HEK293T (cell line): ENCODE measurements at regions not wholly inside any gene's neighbourhood (a gene's known extent, or its start where the extent isn't known, plus 50 kb on each side); places are given as distances from the start of the nearest gene placed in this dataset.

Experiments
- CTCF ChIA-PET: fragments of 350-600 bp; formaldehyde crosslinking; extraction: SDS; loops from one replicate; lab custom pipeline; 2021; ENCODE audit warnings: antibody characterized with exemption, inconsistent platforms; lab: Yijun Ruan, JAX
- POLR2A ChIA-PET: fragments of 350-600 bp; formaldehyde crosslinking; extraction: SDS; loops from one replicate; lab custom pipeline; 2020; ENCODE audit warnings: antibody characterized with exemption, inconsistent platforms; lab: Yijun Ruan, JAX
- DNase-seq: peaks from one replicate; pipeline ENCODE4 v3.0.0; 2012; ENCODE audit warnings: mixed read lengths; ENCODE audit errors: extremely low spot score
- ARNT ChIP-seq: fragments of 450-650 bp; IDR thresholded peaks from 2 replicates; pipeline ENCODE4 v1.6.1; 2017; ENCODE audit warnings: mild to moderate bottlenecking
- BHLHE40 ChIP-seq: fragments of 450-650 bp; IDR thresholded peaks from 2 replicates; pipeline ENCODE4 v1.6.1; 2016; ENCODE audit warnings: mild to moderate bottlenecking, moderate library complexity, borderline replicate concordance
- CTBP1 ChIP-seq: fragments of 450-650 bp; IDR thresholded peaks from 2 replicates; pipeline ENCODE4 v1.6.1; 2016; ENCODE audit warnings: borderline replicate concordance
- ELF4 ChIP-seq: fragments of 450-650 bp; IDR thresholded peaks from 2 replicates; pipeline ENCODE4 v1.6.1; 2017; ENCODE audit warnings: antibody characterized with exemption
- FOXA1 ChIP-seq: fragments of 450-650 bp; IDR thresholded peaks from 2 replicates; pipeline ENCODE4 v1.6.1; 2016; ENCODE audit warnings: mild to moderate bottlenecking
- FOXK2 ChIP-seq: fragments of 450-650 bp; IDR thresholded peaks from 2 replicates; pipeline ENCODE4 v1.6.1; 2016; ENCODE audit warnings: mild to moderate bottlenecking
- FOXM1 ChIP-seq: fragments of 450-650 bp; IDR thresholded peaks from 2 replicates; pipeline ENCODE4 v1.6.1; 2017; ENCODE audit warnings: mild to moderate bottlenecking, borderline replicate concordance
- HDGF ChIP-seq: fragments of 450-650 bp; IDR thresholded peaks from 2 replicates; pipeline ENCODE4 v1.6.1; 2017; ENCODE audit warnings: antibody characterized with exemption, borderline replicate concordance
- L3MBTL2 ChIP-seq: fragments of 450-650 bp; conservative IDR thresholded peaks from 2 replicates; pipeline ENCODE4 v1.6.1; 2016; ENCODE audit warnings: mild to moderate bottlenecking
- LEF1 ChIP-seq: fragments of 450-650 bp; IDR thresholded peaks from 2 replicates; pipeline ENCODE4 v1.6.1; 2017; ENCODE audit warnings: mild to moderate bottlenecking, borderline replicate concordance
- NFRKB ChIP-seq: fragments of 450-650 bp; IDR thresholded peaks from 2 replicates; pipeline ENCODE4 v1.6.1; 2016; ENCODE audit warnings: mild to moderate bottlenecking, moderate library complexity
- SP1 ChIP-seq: fragments of 450-650 bp; IDR thresholded peaks from 2 replicates; pipeline ENCODE4 v1.6.1; 2017
- SUZ12 ChIP-seq: fragments of 450-650 bp; IDR thresholded peaks from 2 replicates; pipeline ENCODE4 v1.6.1; 2016; ENCODE audit warnings: mild to moderate bottlenecking
- TARDBP ChIP-seq: fragments of 450-650 bp; IDR thresholded peaks from 2 replicates; pipeline ENCODE4 v1.6.1; 2016
- ZNF384 ChIP-seq: fragments of 450-650 bp; IDR thresholded peaks from 2 replicates; pipeline ENCODE4 v1.6.1; 2016
- TF ChIP-seq, protein P1 (sequence below): fragments of 450-650 bp; IDR thresholded peaks from 2 replicates; pipeline ENCODE4 v1.6.1; 2016

DNA sequence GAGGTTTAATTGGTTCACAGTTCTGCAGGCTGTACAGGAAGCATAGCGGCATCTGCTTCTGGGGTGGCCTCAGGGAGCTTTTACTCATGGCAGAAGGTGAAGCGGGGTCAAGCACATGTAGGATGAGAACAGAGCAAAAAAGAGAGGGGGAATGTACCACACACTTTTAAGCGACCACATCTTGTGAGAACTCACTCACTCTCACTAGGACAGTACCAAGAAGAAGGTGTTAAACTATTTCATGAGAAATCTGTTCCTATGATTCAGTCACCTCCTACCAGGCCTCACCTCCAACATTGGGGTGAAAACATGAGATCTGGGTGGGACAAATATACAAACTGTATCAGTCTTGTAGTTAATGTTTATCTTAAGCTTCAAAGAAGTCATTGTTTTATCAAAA, 174.7 kb downstream of the GNAI1 start:
- CTCF ChIA-PET = no interaction called here
- TF ChIP-seq BHLHE40 (no peak), CTBP1 (no peak), FOXK2 (no peak), FOXM1 (no peak), HDGF (no peak), LEF1 (no peak), FOXA1 (no peak), SUZ12 (no peak), ZNF384 (no peak), L3MBTL2 (no peak), ARNT (no peak), ELF4 (no peak), TARDBP (no peak), SP1 (no peak), NFRKB (no peak)
- TF ChIP-seq, protein P1, sequence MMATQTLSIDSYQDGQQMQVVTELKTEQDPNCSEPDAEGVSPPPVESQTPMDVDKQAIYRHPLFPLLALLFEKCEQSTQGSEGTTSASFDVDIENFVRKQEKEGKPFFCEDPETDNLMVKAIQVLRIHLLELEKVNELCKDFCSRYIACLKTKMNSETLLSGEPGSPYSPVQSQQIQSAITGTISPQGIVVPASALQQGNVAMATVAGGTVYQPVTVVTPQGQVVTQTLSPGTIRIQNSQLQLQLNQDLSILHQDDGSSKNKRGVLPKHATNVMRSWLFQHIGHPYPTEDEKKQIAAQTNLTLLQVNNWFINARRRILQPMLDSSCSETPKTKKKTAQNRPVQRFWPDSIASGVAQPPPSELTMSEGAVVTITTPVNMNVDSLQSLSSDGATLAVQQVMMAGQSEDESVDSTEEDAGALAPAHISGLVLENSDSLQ = no peak
- POLR2A ChIA-PET = no interaction called here
- DNase-seq = no peak

DNA sequence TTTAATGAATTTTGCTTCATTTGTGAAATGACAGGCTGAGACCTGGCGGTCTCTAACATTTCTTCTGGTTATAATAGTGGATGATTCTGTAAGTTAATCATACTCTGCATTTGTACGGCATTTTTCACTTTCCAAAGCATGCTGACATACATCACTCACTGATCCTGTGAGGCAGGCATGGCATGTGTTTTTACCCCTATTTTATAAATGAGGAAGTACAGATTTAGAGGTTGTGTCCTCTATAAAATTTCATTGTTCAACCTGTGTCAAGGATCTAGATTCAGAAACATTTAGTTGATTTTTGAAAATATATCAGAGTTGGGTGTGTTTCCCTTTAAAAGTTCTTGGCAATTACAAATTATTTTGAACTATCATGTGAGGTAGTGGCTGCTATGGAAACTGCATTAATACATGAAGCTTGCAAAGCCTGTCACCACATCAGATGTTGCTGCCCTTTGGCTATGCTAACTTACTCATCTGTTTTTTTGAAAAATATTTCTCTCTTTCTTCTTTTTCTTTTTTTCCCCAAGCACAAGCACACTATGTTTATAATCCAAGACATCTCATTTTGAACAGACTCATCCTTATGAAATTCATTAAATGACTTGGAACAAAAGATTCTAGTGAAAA, 172.7 kb downstream of the GNAI1 start:
- DNase-seq = no peak
- CTCF ChIA-PET = no interaction called here
- POLR2A ChIA-PET = no interaction called here
- TF ChIP-seq, protein P1 = no peak
- TF ChIP-seq ZNF384 = no peak

DNA sequence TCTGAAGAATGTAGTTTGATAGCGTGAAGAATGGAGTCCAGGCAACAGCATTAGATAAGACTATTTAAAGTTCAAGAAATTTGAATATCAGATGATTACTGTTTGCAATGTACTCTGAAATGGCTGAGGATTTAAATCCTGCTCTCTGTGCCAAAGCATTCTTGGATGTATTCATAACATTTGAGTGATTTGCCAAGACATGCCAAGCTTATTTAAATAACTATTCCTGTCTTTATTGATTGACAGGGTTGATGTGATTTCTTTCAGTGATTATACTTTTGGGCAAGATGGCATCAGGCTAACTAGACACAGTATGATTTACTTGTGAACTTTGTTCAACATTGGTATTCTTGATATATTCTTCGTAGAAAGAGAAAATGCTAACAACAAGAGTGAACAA, 168.7 kb downstream of the GNAI1 start:
- TF ChIP-seq, protein P1 = peak; percentile 40; the same call in 1 of the 2 replicates
- no peak for TF ChIP-seq SP1
- ChIA-PET POLR2A (no interaction called here), CTCF (no interaction called here)
- no peak for DNase-seq

DNA sequence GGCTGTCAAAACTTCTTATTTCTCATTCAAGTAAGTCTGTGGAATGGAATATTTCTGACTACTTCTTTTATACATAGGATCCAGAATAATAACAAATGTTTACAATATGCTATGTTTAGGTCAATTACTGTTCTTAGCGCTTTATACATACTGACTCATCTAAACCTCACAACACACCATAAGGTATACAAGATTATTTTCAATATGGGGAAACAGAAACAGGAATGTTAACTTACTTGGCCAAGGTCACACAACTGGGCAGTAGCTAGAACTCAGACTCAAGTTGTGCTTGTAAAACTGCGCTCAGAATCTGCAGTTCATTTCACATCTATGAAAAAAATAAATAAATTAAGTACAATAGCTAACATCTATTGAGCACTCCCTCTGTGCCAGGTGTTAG, 168.0 kb downstream of the GNAI1 start:
- ChIA-PET CTCF (no interaction called here), POLR2A (no interaction called here)
- DNase-seq = no peak
- TF ChIP-seq HDGF (no peak), BHLHE40 (no peak)

DNA sequence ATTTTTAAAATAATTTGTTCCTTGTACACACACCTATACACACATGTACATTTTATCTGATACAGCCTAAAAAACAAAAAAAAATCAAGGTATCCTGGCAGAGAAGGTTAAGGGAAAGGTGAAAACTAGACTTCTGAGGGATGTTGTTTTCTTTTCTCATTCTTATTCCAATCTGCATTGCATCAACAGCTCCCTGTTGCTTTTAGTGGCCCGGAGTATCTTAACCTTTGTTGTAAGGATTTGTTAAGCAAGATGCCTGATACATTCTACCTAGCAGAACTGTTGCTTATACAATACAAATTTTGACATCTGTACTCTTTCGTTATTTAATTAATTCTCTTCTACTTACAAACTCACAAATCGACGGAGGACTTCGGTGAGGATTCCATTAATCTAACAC, 167.4 kb downstream of the GNAI1 start:
- ChIA-PET CTCF (no interaction called here), POLR2A (no interaction called here)
- DNase-seq = no peak
- TF ChIP-seq LEF1 (no peak), L3MBTL2 (no peak), ELF4 (no peak), FOXA1 (no peak), FOXK2 (no peak), HDGF (no peak), BHLHE40 (no peak), SP1 (no peak), TARDBP (no peak), NFRKB (no peak), ARNT (no peak), CTBP1 (no peak), FOXM1 (no peak), ZNF384 (no peak), SUZ12 (no peak)
- TF ChIP-seq, protein P1 = no peak

DNA sequence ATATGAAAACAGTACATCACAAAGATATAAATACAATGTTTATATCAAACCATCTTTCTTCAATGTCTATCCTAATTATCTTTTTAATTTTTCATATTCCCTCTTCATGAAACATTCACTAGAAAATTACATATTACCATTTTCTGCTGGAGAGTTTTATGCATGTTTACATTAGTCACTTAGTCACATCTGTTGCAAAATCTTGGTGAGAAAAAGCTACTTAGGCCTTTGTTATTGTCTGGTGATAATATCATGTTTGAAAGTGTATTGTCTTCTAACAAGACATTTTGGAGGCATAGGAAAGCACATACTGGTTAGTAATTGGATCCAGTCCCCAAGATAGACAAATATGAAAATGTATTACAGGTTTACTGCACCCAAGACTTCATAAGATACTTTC, 163.6 kb downstream of the GNAI1 start:
- CTCF ChIA-PET = interaction anchor here (0.7 kb wide), 1 partner anchor 83 kb away, joined by 4 read pairs; no protein-coding TSS in a partner anchor
- no peak for DNase-seq
- POLR2A ChIA-PET = no interaction called here
- TF ChIP-seq CTBP1 = no peak
- TF ChIP-seq SUZ12 = no peak
- no peak for TF ChIP-seq BHLHE40
- no peak for TF ChIP-seq L3MBTL2
- no peak for TF ChIP-seq NFRKB
- TF ChIP-seq FOXM1 = no peak
